ENCODE measurements at regions not wholly inside any gene's neighbourhood (a gene's known extent, or its start where the extent isn't known, plus 50 kb on each side); places are given as distances from the start of the nearest gene placed in this dataset.

DNA sequence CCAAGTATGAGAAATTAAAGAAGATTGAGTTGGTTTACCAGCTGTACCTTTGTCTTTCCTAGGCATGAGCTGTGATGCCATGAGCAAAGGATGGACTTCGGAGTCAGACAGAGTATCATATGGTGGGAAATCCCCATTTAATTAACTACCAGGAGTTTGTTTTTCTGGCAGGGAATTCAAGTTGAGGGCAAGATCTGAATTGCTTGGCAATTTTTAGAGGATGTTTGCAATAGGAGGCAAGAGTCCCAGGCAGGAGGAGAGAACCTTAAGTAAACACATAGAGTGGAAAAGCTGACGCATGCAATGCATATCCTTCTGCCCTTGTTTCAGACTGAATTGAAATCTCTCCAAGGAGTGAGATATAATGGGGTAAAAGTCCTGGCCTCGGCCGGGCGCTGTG, 569.7 kb upstream of the MDFIC2 start:
- TF ChIP-seq POLR2A (IDR thresholded peaks at IDR 0.05) (no peak), POLR2AphosphoS5 (IDR thresholded peaks at IDR 0.05) (no peak)
- TF ChIP-seq, protein P1, sequence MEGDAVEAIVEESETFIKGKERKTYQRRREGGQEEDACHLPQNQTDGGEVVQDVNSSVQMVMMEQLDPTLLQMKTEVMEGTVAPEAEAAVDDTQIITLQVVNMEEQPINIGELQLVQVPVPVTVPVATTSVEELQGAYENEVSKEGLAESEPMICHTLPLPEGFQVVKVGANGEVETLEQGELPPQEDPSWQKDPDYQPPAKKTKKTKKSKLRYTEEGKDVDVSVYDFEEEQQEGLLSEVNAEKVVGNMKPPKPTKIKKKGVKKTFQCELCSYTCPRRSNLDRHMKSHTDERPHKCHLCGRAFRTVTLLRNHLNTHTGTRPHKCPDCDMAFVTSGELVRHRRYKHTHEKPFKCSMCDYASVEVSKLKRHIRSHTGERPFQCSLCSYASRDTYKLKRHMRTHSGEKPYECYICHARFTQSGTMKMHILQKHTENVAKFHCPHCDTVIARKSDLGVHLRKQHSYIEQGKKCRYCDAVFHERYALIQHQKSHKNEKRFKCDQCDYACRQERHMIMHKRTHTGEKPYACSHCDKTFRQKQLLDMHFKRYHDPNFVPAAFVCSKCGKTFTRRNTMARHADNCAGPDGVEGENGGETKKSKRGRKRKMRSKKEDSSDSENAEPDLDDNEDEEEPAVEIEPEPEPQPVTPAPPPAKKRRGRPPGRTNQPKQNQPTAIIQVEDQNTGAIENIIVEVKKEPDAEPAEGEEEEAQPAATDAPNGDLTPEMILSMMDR (IDR thresholded peaks at IDR 0.05), result no peak
